Kidney (tissue), 13 donors: ENCODE measurements at regions not wholly inside any gene's neighbourhood (a gene's known extent, or its start where the extent isn't known, plus 50 kb on each side); places are given as distances from the start of the nearest gene placed in this dataset.

ENCODE experiments used
- DNase-seq, 5 donors: peaks; one replicate each; pipeline ENCODE4 v3.0.0-alpha.2; 2013 to 2020
- FAIRE-seq: peaks from 2 replicates; lab custom pipeline; 2012; peaks lifted over from hg19 to GRCh38; lab: Jason Lieb, UNC
- H3K27ac ChIP-seq, 2 donors: one replicate each; pipeline ENCODE4 v1.7.0; 2013; ENCODE audit warnings: low read depth in 2 of 2, low read length in 2 of 2, inconsistent platforms in 1 of 2
- H3K27me3 ChIP-seq: one replicate; pipeline ENCODE4 v1.7.1; 2013; ENCODE audit warnings: low read length, inconsistent platforms; ENCODE audit not compliant: control insufficient read depth, insufficient read depth
- H3K36me3 ChIP-seq, 3 donors: one replicate each; pipeline versions ENCODE4 v1.7.0 to v1.7.1; 2013; ENCODE audit warnings: low read length in 3 of 3, control low read depth in 1 of 3, inconsistent platforms in 1 of 3; ENCODE audit not compliant: insufficient read depth in 3 of 3, control insufficient read depth in 2 of 3
- H3K4me1 ChIP-seq, 3 donors: one replicate each; pipeline versions ENCODE4 v1.7.0 to v1.7.1; 2013; ENCODE audit warnings: low read length in 3 of 3, inconsistent platforms in 1 of 3, low read depth in 1 of 3; ENCODE audit not compliant: control insufficient read depth in 2 of 3, insufficient read depth in 2 of 3
- H3K4me3 ChIP-seq, 3 donors: one replicate each; pipeline versions ENCODE4 v1.7.0 to v1.8.1; 2013; ENCODE audit warnings: low read length in 3 of 3, control low read depth in 1 of 3, inconsistent platforms in 1 of 3
- H3K9ac ChIP-seq, 3 donors: one replicate each; pipeline versions ENCODE4 v1.7.0 to v1.7.1; 2013; ENCODE audit warnings: low read length in 3 of 3, control low read depth in 1 of 3, inconsistent platforms in 1 of 3
- H3K9me3 ChIP-seq, 3 donors: one replicate each; pipeline versions ENCODE4 v1.7.0 to v1.7.1; 2013; ENCODE audit warnings: low read length in 3 of 3, control low read depth in 1 of 3, inconsistent platforms in 1 of 3; ENCODE audit not compliant: control insufficient read depth in 2 of 3, insufficient read depth in 1 of 3
- CTCF ChIP-seq: IDR thresholded peaks from 3 replicates; pipeline ENCODE4 v1.5.1; 2012; ENCODE audit warnings: mild to moderate bottlenecking, moderate library complexity, borderline replicate concordance; ENCODE audit not compliant: insufficient read depth; ENCODE audit errors: extremely low read depth
- intact Hi-C: fragments of 100-400 bp; cut with DNase I; formaldehyde crosslinking; loops from one replicate; pipeline ENCODE4 v1.11.1; 2022
- donor health status: control.
- donor health status: control.
- donor health status: control.
- donor health status: control.
- donor health status: control.
- donor health status: DM: yes; HTN: yes; CAD: no.
- donor health status: Normal renal cell carcinoma (clear cell type).

DNA sequence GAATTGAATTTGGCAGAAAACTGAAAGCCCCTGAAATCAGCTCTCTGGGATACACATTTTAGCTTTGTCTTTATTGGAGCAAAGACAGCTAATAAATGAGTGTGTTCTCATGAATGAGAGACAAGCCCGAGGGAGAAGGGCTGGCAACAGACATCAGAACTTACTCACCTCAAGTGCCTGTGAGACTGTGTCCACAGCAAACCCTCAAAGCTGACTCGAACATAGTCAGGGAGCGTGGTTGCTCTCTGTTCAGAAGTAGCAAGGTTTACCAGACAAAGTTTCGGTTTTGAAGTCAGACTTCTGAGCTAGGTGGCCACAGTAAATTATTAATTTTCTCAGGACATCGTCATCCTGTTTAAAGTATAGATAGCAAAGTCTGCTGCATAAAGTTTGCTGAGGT lies 207.9 kb downstream of the CMPK2 start:
- TF ChIP-seq CTCF, result no peak
- intact Hi-C loops, result no loop called here
- no peaks in the 10 kb centered on the region for H3K4me1 ChIP-seq
- H3K4me3 ChIP-seq, result no peak overlapping the region
- no peak overlapping the region for H3K9ac ChIP-seq
- H3K27ac ChIP-seq, result no peak overlapping the region
- no peak for DNase-seq
- no peaks in the 10 kb centered on the region for H3K27me3 ChIP-seq
- H3K9me3 ChIP-seq, result no peaks in the 10 kb centered on the region
- no peak for FAIRE-seq
- no peaks in the 10 kb centered on the region for H3K36me3 ChIP-seq

DNA sequence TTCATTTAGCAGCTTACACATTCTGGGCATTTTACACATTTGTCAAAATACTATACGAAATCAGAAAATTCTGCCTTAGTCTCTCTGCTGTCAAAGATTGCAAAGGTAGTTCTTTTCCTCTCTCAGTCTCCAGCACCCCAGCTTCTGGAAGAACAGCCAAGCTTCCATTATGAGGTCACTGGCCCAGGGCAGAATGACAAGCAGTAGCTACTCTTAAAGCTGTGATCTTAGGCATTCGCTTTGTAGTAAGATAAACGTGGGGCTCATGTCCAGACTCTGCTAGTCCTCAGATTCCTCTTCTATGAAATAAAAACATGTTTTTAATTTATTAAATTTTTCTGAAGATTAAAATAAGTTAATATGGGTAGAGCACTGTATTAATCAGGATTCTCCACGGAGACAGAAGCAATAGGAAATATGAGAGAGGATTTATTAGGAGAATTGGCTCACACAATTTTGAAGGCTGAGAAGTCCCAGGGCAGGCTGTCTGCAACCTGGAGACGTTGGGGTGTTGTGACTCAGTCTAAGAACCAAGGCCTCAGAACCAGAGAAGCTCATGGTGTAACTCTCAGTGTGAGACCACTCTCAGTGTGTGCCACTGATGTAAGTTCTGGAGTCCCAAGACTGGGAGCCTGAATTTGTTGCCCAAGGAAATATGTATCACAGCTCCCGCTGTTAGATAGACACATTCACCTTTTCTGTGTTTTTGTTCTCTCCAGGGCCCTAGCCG lies 201.2 kb downstream of the CMPK2 start:
- Histone ChIP-seq H3K4me1 (no peaks in the 10 kb centered on the region), H3K4me3 (no peak overlapping the region), H3K9me3 (no peaks in the 10 kb centered on the region), H3K27me3 (no peaks in the 10 kb centered on the region), H3K9ac (no peak overlapping the region), H3K27ac (no peak overlapping the region), H3K36me3 (no peaks in the 10 kb centered on the region)
- DNase-seq, result no peak
- TF ChIP-seq CTCF, result no peak
- no peak for FAIRE-seq
- intact Hi-C loops, result no loop called here

DNA sequence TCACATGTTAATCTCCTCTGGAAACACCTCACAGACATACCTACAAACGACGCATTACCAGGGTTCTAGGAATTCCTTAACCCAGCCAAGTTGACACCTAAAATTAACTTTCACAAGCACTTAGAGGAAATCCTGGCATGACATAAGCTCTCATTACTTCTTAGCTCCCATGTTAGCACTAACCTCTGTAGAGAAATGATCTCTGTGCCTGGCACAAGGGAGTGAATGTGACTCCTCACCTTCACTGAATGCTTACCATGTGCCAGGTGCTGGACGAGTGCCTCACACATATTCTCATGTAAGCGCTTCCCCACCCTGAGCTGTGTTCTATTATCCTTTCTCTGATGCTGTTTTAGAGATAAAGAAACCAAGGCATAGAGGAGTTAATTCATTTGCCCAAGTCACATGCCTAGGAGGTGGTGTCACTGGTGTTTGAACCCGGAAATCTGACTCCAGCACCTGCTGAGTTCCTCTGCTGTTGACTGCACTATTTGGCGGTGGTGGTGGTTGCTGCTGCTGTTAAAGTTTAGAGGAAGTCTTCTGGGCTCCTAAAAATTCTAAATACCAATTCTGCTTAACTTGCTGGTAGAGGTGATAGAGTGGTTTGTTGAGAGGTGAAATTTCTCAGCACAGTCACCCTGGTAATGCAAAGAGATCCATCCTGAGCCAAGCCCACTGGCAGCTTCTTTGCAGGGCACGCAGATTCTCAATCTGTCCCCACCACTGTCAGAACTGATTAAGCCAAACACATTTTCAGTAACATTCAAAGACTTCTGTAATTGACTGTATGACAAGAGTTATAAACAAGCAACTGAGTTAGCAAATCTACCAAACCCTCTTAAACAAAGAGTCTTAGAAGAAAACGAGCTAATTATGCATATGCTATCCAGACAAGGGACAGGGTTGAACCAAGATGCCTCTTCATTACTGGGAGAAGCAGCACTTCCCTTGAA lies 200.3 kb downstream of the CMPK2 start:
- no peaks in the 10 kb centered on the region for H3K36me3 ChIP-seq
- no peak overlapping the region for H3K9ac ChIP-seq
- H3K27ac ChIP-seq, result no peak overlapping the region
- intact Hi-C loops, result no loop called here
- no peaks in the 10 kb centered on the region for H3K27me3 ChIP-seq
- no peaks in the 10 kb centered on the region for H3K4me1 ChIP-seq
- no peaks in the 10 kb centered on the region for H3K9me3 ChIP-seq
- H3K4me3 ChIP-seq, result no peak overlapping the region
- no peak for DNase-seq
- TF ChIP-seq CTCF, result no peak
- no peak for FAIRE-seq
